Keratinocyte (primary cell): ENCODE measurements at regions not wholly inside any gene's neighbourhood (a gene's known extent, or its start where the extent isn't known, plus 50 kb on each side); places are given as distances from the start of the nearest gene placed in this dataset.

Experiments used
- DNase-seq: peaks from one replicate; pipeline ENCODE4 v3.0.0-alpha.2; 2011; ENCODE audit warnings: low read depth, missing footprints, low spot score
- FAIRE-seq: peaks from 2 replicates; lab custom pipeline; 2011; peaks lifted over from hg19 to GRCh38; lab: Jason Lieb, UNC
- H2AFZ ChIP-seq: 2 replicates; pipeline ENCODE4 v1.6.0; 2012; ENCODE audit warnings: low read length, control low read depth, inconsistent platforms; ENCODE audit not compliant: control insufficient read depth
- H3K27ac ChIP-seq: 2 replicates; pipeline ENCODE4 v1.5.1; 2011; ENCODE audit warnings: low read length; ENCODE audit not compliant: control insufficient read depth, insufficient read depth
- H3K27me3 ChIP-seq: 3 replicates; pipeline ENCODE4 v1.6.0; 2011; ENCODE audit warnings: low read length; ENCODE audit not compliant: control insufficient read depth, insufficient read depth; ENCODE audit errors: extremely low read depth
- H3K36me3 ChIP-seq, 2 experiments: 2 replicates in 1 of 2; 3 replicates in 1 of 2; pipeline ENCODE4 v1.5.1; 2011; ENCODE audit warnings: low read length in 2 of 2, mild to moderate bottlenecking in 1 of 2; ENCODE audit not compliant: control insufficient read depth in 2 of 2, insufficient read depth in 2 of 2; ENCODE audit errors: extremely low read depth in 1 of 2
- H3K4me1 ChIP-seq: 3 replicates; pipeline ENCODE4 v1.5.1; 2011; ENCODE audit warnings: low read length; ENCODE audit not compliant: control insufficient read depth, insufficient read depth; ENCODE audit errors: extremely low read depth
- H3K4me2 ChIP-seq: 3 replicates; pipeline ENCODE4 v1.6.0; 2011; ENCODE audit warnings: low read depth, low read length; ENCODE audit not compliant: control insufficient read depth, insufficient read depth; ENCODE audit errors: extremely low read depth
- H3K4me3 ChIP-seq, 3 experiments: fragments of 200-600 bp in 1 of 3; sonication (generic) in 1 of 3; 2 replicates in 2 of 3; 3 replicates in 1 of 3; pipeline ENCODE4 v1.5.1; 2011 to 2016; ENCODE audit warnings: low read length in 3 of 3, mild to moderate bottlenecking in 3 of 3, control low read depth in 2 of 3, inconsistent platforms in 1 of 3, low read depth in 1 of 3, mixed read lengths in 1 of 3, mixed run types in 1 of 3, moderate library complexity in 1 of 3; ENCODE audit not compliant: control insufficient read depth in 2 of 3, insufficient read depth in 2 of 3; ENCODE audit errors: extremely low read depth in 1 of 3
- H3K79me2 ChIP-seq: 2 replicates; pipeline ENCODE4 v1.6.0; 2012; ENCODE audit warnings: low read length; ENCODE audit not compliant: control insufficient read depth, insufficient read depth
- H3K9ac ChIP-seq: 3 replicates; pipeline ENCODE4 v1.6.0; 2011; ENCODE audit warnings: low read length; ENCODE audit not compliant: control insufficient read depth, insufficient read depth; ENCODE audit errors: extremely low read depth
- H3K9me1 ChIP-seq: 3 replicates; pipeline ENCODE4 v1.6.0; 2011; ENCODE audit warnings: low read length; ENCODE audit not compliant: control insufficient read depth, insufficient read depth; ENCODE audit errors: extremely low read depth
- H3K9me3 ChIP-seq: 2 replicates; pipeline ENCODE4 v1.5.1; 2012; ENCODE audit warnings: low read depth, low read length; ENCODE audit not compliant: control insufficient read depth
- H4K20me1 ChIP-seq: 3 replicates; pipeline ENCODE4 v1.6.0; 2011; ENCODE audit warnings: low read length; ENCODE audit not compliant: control insufficient read depth, insufficient read depth; ENCODE audit errors: extremely low read depth
- EZH2 ChIP-seq: IDR thresholded peaks from one replicate; pipeline ENCODE4 v1.6.1; 2012; ENCODE audit warnings: inconsistent platforms, mild to moderate bottlenecking, low read length, moderate library complexity
- dilution Hi-C: fragments of 300-500 bp; cut with MboI; formaldehyde crosslinking; loops from one replicate; pipeline ENCODE4 v1.7.0; 2020; ENCODE audit warnings: low sequenced_read_pairs; ENCODE audit not compliant: extremely low pct_ligation_motif_present
- TF ChIP-seq, protein P1 (sequence below), 3 experiments: IDR thresholded peaks in 1 of 3; conservative IDR thresholded peaks in 1 of 3; optimal IDR thresholded peaks in 1 of 3; 2 replicates in 2 of 3; 3 replicates in 1 of 3; pipeline versions ENCODE3 to v1.5.1; 2011; ENCODE audit warnings: low read length in 3 of 3, mild to moderate bottlenecking in 3 of 3, moderate library complexity in 2 of 3, control low read depth in 1 of 3, inconsistent platforms in 1 of 3; ENCODE audit not compliant: insufficient read depth in 2 of 3; ENCODE audit errors: extremely low read depth in 1 of 3

DNA sequence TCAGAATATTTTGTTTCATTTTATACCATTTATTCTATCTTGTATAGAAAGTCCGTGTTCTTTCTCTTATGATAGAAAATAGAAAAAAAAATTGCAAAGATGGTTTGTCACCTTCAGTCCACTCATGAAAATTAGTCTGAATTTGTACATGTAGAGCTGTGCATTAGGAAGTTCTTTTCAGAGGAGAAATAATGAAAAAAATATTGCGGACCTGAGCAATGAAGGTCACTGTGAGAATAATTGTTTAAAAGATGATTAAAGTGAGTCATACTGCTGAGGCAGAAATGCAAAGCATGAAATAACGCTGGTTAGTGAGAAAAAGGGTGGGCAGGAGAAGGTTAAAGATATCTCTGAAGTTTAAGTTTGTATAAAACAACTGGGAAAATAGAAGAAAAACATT, 431.1 kb downstream of the TMX3 start:
- H3K79me2 ChIP-seq: no peaks in the 10 kb centered on the region
- H4K20me1 ChIP-seq: no peaks in the 10 kb centered on the region
- H2AFZ ChIP-seq: no peak overlapping the region
- no peaks in the 10 kb centered on the region for H3K27me3 ChIP-seq
- no peak overlapping the region for H3K27ac ChIP-seq
- no peak for FAIRE-seq
- no peak for DNase-seq
- no peak overlapping the region for H3K9ac ChIP-seq
- no peak overlapping the region for H3K4me2 ChIP-seq
- H3K9me1 ChIP-seq: no peaks in the 10 kb centered on the region
- H3K9me3 ChIP-seq: no peaks in the 10 kb centered on the region
- H3K4me3 ChIP-seq: no peak overlapping the region
- TF ChIP-seq, protein P1, sequence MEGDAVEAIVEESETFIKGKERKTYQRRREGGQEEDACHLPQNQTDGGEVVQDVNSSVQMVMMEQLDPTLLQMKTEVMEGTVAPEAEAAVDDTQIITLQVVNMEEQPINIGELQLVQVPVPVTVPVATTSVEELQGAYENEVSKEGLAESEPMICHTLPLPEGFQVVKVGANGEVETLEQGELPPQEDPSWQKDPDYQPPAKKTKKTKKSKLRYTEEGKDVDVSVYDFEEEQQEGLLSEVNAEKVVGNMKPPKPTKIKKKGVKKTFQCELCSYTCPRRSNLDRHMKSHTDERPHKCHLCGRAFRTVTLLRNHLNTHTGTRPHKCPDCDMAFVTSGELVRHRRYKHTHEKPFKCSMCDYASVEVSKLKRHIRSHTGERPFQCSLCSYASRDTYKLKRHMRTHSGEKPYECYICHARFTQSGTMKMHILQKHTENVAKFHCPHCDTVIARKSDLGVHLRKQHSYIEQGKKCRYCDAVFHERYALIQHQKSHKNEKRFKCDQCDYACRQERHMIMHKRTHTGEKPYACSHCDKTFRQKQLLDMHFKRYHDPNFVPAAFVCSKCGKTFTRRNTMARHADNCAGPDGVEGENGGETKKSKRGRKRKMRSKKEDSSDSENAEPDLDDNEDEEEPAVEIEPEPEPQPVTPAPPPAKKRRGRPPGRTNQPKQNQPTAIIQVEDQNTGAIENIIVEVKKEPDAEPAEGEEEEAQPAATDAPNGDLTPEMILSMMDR (optimal IDR thresholded peaks at IDR 0.05 in 1 of 3, IDR thresholded peaks at IDR 0.05 in 1 of 3, conservative IDR thresholded peaks at IDR 0.05 in 1 of 3; ENCODE audit: extremely low read depth in 1 of 3, insufficient read depth in 2 of 3, low read length in 3 of 3): no peak
- TF ChIP-seq EZH2: no peak
- H3K36me3 ChIP-seq: no peaks in the 10 kb centered on the region
- no peaks in the 10 kb centered on the region for H3K4me1 ChIP-seq
- dilution Hi-C loops: no loop called here

DNA sequence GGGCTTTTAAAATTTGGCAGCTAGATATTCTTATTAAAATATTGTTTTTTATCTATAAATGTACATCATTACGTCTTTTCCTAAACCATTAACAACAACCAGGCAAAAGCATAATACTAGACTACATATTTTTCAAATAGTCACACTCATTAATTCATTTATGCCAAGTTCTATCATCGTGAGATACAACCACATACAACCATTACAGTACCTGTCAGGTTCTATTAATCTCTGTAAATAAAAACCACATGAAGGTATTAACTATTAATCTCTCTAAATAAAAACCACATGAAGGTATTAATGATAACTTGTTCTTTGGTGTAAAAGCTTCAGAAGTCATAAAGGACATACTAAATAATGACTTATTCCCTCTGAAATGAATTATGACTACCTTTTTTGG, 432.7 kb downstream of the TMX3 start:
- H3K9me1 ChIP-seq: no peaks in the 10 kb centered on the region
- DNase-seq (no peak), FAIRE-seq (no peak)
- dilution Hi-C loops: no loop called here
- no peak overlapping the region for H3K4me3 ChIP-seq
- H3K27me3 ChIP-seq: no peaks in the 10 kb centered on the region
- H3K27ac ChIP-seq: no peak overlapping the region
- no peak overlapping the region for H3K4me2 ChIP-seq
- no peak overlapping the region for H2AFZ ChIP-seq
- no peaks in the 10 kb centered on the region for H3K79me2 ChIP-seq
- no peaks in the 10 kb centered on the region for H3K36me3 ChIP-seq
- no peaks in the 10 kb centered on the region for H3K9me3 ChIP-seq
- TF ChIP-seq, protein P1 (optimal IDR thresholded peaks at IDR 0.05 in 1 of 3, IDR thresholded peaks at IDR 0.05 in 1 of 3, conservative IDR thresholded peaks at IDR 0.05 in 1 of 3; ENCODE audit: extremely low read depth in 1 of 3, insufficient read depth in 2 of 3, low read length in 3 of 3): no peak
- TF ChIP-seq EZH2: no peak
- H3K9ac ChIP-seq: no peak overlapping the region
- H4K20me1 ChIP-seq: no peaks in the 10 kb centered on the region
- no peaks in the 10 kb centered on the region for H3K4me1 ChIP-seq
